Smooth muscle cell (in vitro differentiated cells): ENCODE measurements at regions not wholly inside any gene's neighbourhood (a gene's known extent, or its start where the extent isn't known, plus 50 kb on each side); places are given as distances from the start of the nearest gene placed in this dataset.

Experiments
- DNase-seq: peaks from one replicate; lab custom pipeline; 2025; ENCODE audit not compliant: unreplicated experiment; lab: John Stamatoyannopoulos, UW
- H2AFZ ChIP-seq: fragments of 200-600 bp; sonication (generic); 2 replicates; pipeline ENCODE4 v1.6.0; 2016; ENCODE audit warnings: antibody characterized with exemption, low read depth, mild to moderate bottlenecking
- H3F3A ChIP-seq: fragments of 200-600 bp; sonication (generic); 2 replicates; pipeline ENCODE4 v1.6.0; 2017; ENCODE audit warnings: antibody characterized with exemption, low read depth
- H3K27ac ChIP-seq: fragments of 200-600 bp; sonication (generic); 2 replicates; pipeline ENCODE4 v1.5.1; 2016; ENCODE audit warnings: low read depth, mild to moderate bottlenecking
- H3K27me3 ChIP-seq: fragments of 200-600 bp; sonication (generic); 2 replicates; pipeline ENCODE4 v1.6.1; 2016; ENCODE audit warnings: low read depth, mild to moderate bottlenecking
- H3K36me3 ChIP-seq: fragments of 200-600 bp; sonication (generic); 2 replicates; pipeline ENCODE4 v1.5.1; 2016; ENCODE audit warnings: low read depth
- H3K4me1 ChIP-seq: fragments of 200-600 bp; sonication (generic); 2 replicates; pipeline ENCODE4 v1.5.1; 2016; ENCODE audit warnings: low read depth
- H3K4me2 ChIP-seq: fragments of 200-600 bp; sonication (generic); 2 replicates; pipeline ENCODE4 v1.6.0; 2016; ENCODE audit warnings: mild to moderate bottlenecking
- H3K4me3 ChIP-seq: fragments of 200-600 bp; sonication (generic); 2 replicates; pipeline ENCODE4 v1.5.1; 2016; ENCODE audit warnings: mild to moderate bottlenecking
- H3K79me2 ChIP-seq: fragments of 200-600 bp; sonication (generic); 2 replicates; pipeline ENCODE4 v1.6.0; 2016; ENCODE audit warnings: low read depth, mild to moderate bottlenecking
- H3K9ac ChIP-seq: fragments of 200-600 bp; sonication (generic); 2 replicates; pipeline ENCODE4 v1.6.0; 2016; ENCODE audit warnings: low read depth
- H3K9me3 ChIP-seq: fragments of 200-600 bp; sonication (generic); replicated peaks from 2 replicates; pipeline ENCODE4 v1.5.1; 2016; ENCODE audit warnings: low read depth
- H4K20me1 ChIP-seq: fragments of 200-600 bp; sonication (generic); 2 replicates; pipeline ENCODE4 v1.6.0; 2016; ENCODE audit warnings: low read depth
- WGBS: methylation state at CpG from one replicate; pipeline ENCODE4 v1.1.7; 2016; ENCODE audit warnings: low lambda C conversion rate; 5-methylcytosine and 5-hydroxymethylcytosine counted together
- TF ChIP-seq, protein P1 (sequence below): fragments of 200-600 bp; sonication (generic); IDR thresholded peaks from 2 replicates; pipeline ENCODE4 v1.5.1; 2017; ENCODE audit warnings: borderline replicate concordance, mild to moderate bottlenecking, antibody characterized with exemption; ENCODE audit not compliant: insufficient read depth, poor library complexity, severe bottlenecking

GRCh38 chr10:44233561-44234482, 151.1 kb downstream of the CXCL12 start:
- Histone ChIP-seq H3K4me1 (peaks cover 33% of the 10 kb centered on the region), H4K20me1 (no peaks in the 10 kb centered on the region), H3K27ac (no peak overlapping the region), H3K79me2 (no peaks in the 10 kb centered on the region), H2AFZ (peak overlapping the region; percentile 79), H3K27me3 (no peaks in the 10 kb centered on the region), H3K9me3 (no peaks in the 10 kb centered on the region), H3K9ac (no peak overlapping the region), H3K36me3 (no peaks in the 10 kb centered on the region), H3K4me3 (no peak overlapping the region), H3K4me2 (peak overlapping the region; percentile 82), H3F3A (peaks cover 3% of the 10 kb centered on the region)
- TF ChIP-seq, protein P1, sequence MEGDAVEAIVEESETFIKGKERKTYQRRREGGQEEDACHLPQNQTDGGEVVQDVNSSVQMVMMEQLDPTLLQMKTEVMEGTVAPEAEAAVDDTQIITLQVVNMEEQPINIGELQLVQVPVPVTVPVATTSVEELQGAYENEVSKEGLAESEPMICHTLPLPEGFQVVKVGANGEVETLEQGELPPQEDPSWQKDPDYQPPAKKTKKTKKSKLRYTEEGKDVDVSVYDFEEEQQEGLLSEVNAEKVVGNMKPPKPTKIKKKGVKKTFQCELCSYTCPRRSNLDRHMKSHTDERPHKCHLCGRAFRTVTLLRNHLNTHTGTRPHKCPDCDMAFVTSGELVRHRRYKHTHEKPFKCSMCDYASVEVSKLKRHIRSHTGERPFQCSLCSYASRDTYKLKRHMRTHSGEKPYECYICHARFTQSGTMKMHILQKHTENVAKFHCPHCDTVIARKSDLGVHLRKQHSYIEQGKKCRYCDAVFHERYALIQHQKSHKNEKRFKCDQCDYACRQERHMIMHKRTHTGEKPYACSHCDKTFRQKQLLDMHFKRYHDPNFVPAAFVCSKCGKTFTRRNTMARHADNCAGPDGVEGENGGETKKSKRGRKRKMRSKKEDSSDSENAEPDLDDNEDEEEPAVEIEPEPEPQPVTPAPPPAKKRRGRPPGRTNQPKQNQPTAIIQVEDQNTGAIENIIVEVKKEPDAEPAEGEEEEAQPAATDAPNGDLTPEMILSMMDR = no peak
- 18% methylated on average over 23 of the region's 23 CpGs for WGBS
- peak; percentile 53 for DNase-seq

DNA sequence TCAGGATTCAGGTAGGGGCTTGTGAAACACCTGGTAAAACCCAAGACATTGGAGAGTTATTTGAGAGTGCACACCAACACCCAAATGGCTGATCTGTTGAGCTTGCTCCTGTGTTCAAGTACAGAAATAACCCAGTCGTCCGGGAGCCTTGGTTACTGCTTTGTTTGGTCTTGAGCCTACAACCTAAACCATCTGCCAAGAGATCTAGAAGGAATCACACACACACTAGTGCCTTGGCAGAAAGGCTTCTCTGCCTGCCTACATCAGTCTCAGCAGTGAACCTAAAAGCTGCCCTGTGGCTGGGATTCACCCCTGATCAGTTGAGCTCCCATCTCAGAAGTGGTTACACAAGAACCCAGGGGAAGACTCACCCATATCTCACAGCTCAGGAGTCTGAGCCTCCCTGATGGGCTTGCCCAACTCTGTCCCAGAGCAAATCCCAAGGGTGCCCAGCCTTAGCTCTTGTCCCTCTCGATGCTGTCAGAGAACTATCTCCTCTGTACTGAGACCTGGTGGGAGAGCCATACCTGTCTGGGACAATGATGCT, 167.6 kb downstream of the CXCL12 start:
- no peak for DNase-seq
- H4K20me1 ChIP-seq = no peaks in the 10 kb centered on the region
- H3F3A ChIP-seq = no peaks in the 10 kb centered on the region
- H3K36me3 ChIP-seq = no peaks in the 10 kb centered on the region
- no peak overlapping the region for H3K27ac ChIP-seq
- TF ChIP-seq, protein P1 = no peak
- no peaks in the 10 kb centered on the region for H3K9me3 ChIP-seq
- no peak overlapping the region for H3K4me2 ChIP-seq
- no peak overlapping the region for H2AFZ ChIP-seq
- WGBS = 92% methylated on average over 3 of the region's 3 CpGs
- H3K4me3 ChIP-seq = no peak overlapping the region
- no peaks in the 10 kb centered on the region for H3K79me2 ChIP-seq
- no peaks in the 10 kb centered on the region for H3K4me1 ChIP-seq
- H3K27me3 ChIP-seq = no peaks in the 10 kb centered on the region
- no peak overlapping the region for H3K9ac ChIP-seq

DNA sequence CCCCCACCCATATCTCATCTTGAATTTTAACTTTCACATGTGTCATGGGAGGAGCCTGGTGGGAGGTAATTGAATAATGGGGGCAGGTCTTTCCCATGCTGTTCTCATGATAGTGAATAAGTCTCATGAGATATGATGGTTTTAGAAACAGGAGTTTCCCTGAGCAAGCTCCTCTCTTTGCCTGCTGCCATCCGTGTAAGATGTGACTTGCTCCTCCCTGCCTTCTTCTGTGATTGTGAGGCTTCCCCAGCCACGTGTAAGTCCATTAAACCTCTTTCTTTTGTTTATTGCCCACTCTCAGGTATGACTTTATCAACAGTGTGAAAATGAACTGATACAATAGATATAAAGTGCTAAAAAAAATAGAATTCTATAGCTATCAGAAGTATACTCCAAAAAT, 168.8 kb downstream of the CXCL12 start:
- Histone ChIP-seq H3K27me3 (no peaks in the 10 kb centered on the region), H3K79me2 (no peaks in the 10 kb centered on the region), H3K9me3 (no peaks in the 10 kb centered on the region), H2AFZ (no peak overlapping the region), H3F3A (no peaks in the 10 kb centered on the region), H3K4me3 (no peak overlapping the region), H3K4me1 (peaks cover 5% of the 10 kb centered on the region), H3K9ac (no peak overlapping the region), H3K36me3 (no peaks in the 10 kb centered on the region), H4K20me1 (no peaks in the 10 kb centered on the region), H3K27ac (no peak overlapping the region), H3K4me2 (no peak overlapping the region)
- DNase-seq = no peak
- 92% methylated on average over 2 of the region's 2 CpGs for WGBS
- TF ChIP-seq, protein P1 = no peak
